Osteocyte (in vitro differentiated cells): ENCODE measurements at regions not wholly inside any gene's neighbourhood (a gene's known extent, or its start where the extent isn't known, plus 50 kb on each side); places are given as distances from the start of the nearest gene placed in this dataset.

ENCODE experiments used
- DNase-seq: peaks from one replicate; pipeline ENCODE4 v3.0.0; 2021; ENCODE audit warnings: mixed read lengths; ENCODE audit not compliant: unreplicated experiment; ENCODE audit errors: extremely low spot score
- H3K27ac Mint-ChIP-seq: one replicate; pipeline ENCODE4 v1.8.0; 2021; ENCODE audit warnings: mild to moderate bottlenecking, mixed read lengths; ENCODE audit not compliant: unreplicated experiment
- H3K27me3 Mint-ChIP-seq: one replicate; pipeline ENCODE4 v1.8.0; 2021; ENCODE audit warnings: mixed read lengths; ENCODE audit not compliant: unreplicated experiment
- H3K36me3 Mint-ChIP-seq: one replicate; pipeline ENCODE4 v1.8.0; 2021; ENCODE audit warnings: mixed read lengths; ENCODE audit not compliant: unreplicated experiment
- H3K4me1 Mint-ChIP-seq: one replicate; pipeline ENCODE4 v1.8.0; 2021; ENCODE audit warnings: mixed read lengths; ENCODE audit not compliant: unreplicated experiment
- H3K4me3 Mint-ChIP-seq: one replicate; pipeline ENCODE4 v1.8.0; 2021; ENCODE audit warnings: mild to moderate bottlenecking, moderate library complexity, mixed read lengths; ENCODE audit not compliant: unreplicated experiment
- H3K9me3 Mint-ChIP-seq: one replicate; pipeline ENCODE4 v1.8.0; 2021; ENCODE audit warnings: mixed read lengths; ENCODE audit not compliant: unreplicated experiment
- CTCF ChIP-seq: fragments of 200-600 bp; sonication (generic); IDR thresholded peaks from 2 replicates; pipeline ENCODE4 v1.5.0; 2021; ENCODE audit warnings: antibody characterized with exemption, mild to moderate bottlenecking, moderate library complexity

- no peak for DNase-seq
- no peaks in the 10 kb centered on the region for H3K36me3 Mint-ChIP-seq
- TF ChIP-seq CTCF, result no peak
- H3K4me1 Mint-ChIP-seq, result no peaks in the 10 kb centered on the region
- peaks cover 32% of the 10 kb centered on the region for H3K9me3 Mint-ChIP-seq
- H3K27ac Mint-ChIP-seq, result no peak overlapping the region
- no peak overlapping the region for H3K4me3 Mint-ChIP-seq
- H3K27me3 Mint-ChIP-seq, result no peaks in the 10 kb centered on the region
Measured at GRCh38 chr18:78297048-78297447, 682.6 kb upstream of the SALL3 start.

GRCh38 chr18:78303519-78304191, 676.0 kb upstream of the SALL3 start:
- no peaks in the 10 kb centered on the region for H3K4me1 Mint-ChIP-seq
- no peak overlapping the region for H3K4me3 Mint-ChIP-seq
- no peak for TF ChIP-seq CTCF
- DNase-seq, result no peak
- no peak overlapping the region for H3K27ac Mint-ChIP-seq
- H3K9me3 Mint-ChIP-seq, result peaks cover 32% of the 10 kb centered on the region
- H3K27me3 Mint-ChIP-seq, result no peaks in the 10 kb centered on the region
- no peaks in the 10 kb centered on the region for H3K36me3 Mint-ChIP-seq

GRCh38 chr18:78304192-78305164, 675.1 kb upstream of the SALL3 start:
- DNase-seq, result no peak
- no peak overlapping the region for H3K4me3 Mint-ChIP-seq
- H3K27me3 Mint-ChIP-seq, result no peaks in the 10 kb centered on the region
- no peaks in the 10 kb centered on the region for H3K36me3 Mint-ChIP-seq
- no peaks in the 10 kb centered on the region for H3K4me1 Mint-ChIP-seq
- no peak for TF ChIP-seq CTCF
- no peak overlapping the region for H3K27ac Mint-ChIP-seq
- peaks cover 34% of the 10 kb centered on the region for H3K9me3 Mint-ChIP-seq

- Mint-ChIP-seq H3K9me3 (peaks cover 31% of the 10 kb centered on the region), H3K27me3 (no peaks in the 10 kb centered on the region), H3K36me3 (no peaks in the 10 kb centered on the region), H3K4me1 (no peaks in the 10 kb centered on the region), H3K4me3 (no peak overlapping the region), H3K27ac (no peak overlapping the region)
- TF ChIP-seq CTCF, result no peak
- DNase-seq, result no peak
Measured at GRCh38 chr18:78305789-78306188, 673.8 kb upstream of the SALL3 start.

- H3K4me1 Mint-ChIP-seq, result no peaks in the 10 kb centered on the region
- H3K36me3 Mint-ChIP-seq, result no peaks in the 10 kb centered on the region
- TF ChIP-seq CTCF, result no peak
- no peak overlapping the region for H3K4me3 Mint-ChIP-seq
- no peak for DNase-seq
- no peak overlapping the region for H3K27ac Mint-ChIP-seq
- no peaks in the 10 kb centered on the region for H3K27me3 Mint-ChIP-seq
- peaks cover 31% of the 10 kb centered on the region for H3K9me3 Mint-ChIP-seq
Measured at GRCh38 chr18:78309307-78309706, 670.3 kb upstream of the SALL3 start.
